Ishikawa (cell line): ENCODE measurements at regions not wholly inside any gene's neighbourhood (a gene's known extent, or its start where the extent isn't known, plus 50 kb on each side); places are given as distances from the start of the nearest gene placed in this dataset.

Experiments
- CEBPB ChIP-seq: IDR thresholded peaks from 2 replicates; pipeline ENCODE4 v1.6.1; 2012
- EGR1 ChIP-seq: IDR thresholded peaks from 2 replicates; pipeline ENCODE4 v1.6.1; 2012
- EP300 ChIP-seq: IDR thresholded peaks from 2 replicates; pipeline ENCODE4 v1.6.1; 2012; ENCODE audit warnings: borderline replicate concordance
- TEAD4 ChIP-seq: IDR thresholded peaks from 2 replicates; pipeline ENCODE4 v1.6.1; 2012
- YY1 ChIP-seq: IDR thresholded peaks from 2 replicates; pipeline ENCODE4 v1.6.1; 2012; ENCODE audit warnings: low read depth
- TF ChIP-seq, protein P1 (sequence below): IDR thresholded peaks from 2 replicates; pipeline ENCODE4 v1.6.1; 2012; ENCODE audit warnings: low read depth, mild to moderate bottlenecking
- TF ChIP-seq, protein P2 (sequence below): IDR thresholded peaks from 2 replicates; pipeline ENCODE4 v1.6.1; 2012

DNA sequence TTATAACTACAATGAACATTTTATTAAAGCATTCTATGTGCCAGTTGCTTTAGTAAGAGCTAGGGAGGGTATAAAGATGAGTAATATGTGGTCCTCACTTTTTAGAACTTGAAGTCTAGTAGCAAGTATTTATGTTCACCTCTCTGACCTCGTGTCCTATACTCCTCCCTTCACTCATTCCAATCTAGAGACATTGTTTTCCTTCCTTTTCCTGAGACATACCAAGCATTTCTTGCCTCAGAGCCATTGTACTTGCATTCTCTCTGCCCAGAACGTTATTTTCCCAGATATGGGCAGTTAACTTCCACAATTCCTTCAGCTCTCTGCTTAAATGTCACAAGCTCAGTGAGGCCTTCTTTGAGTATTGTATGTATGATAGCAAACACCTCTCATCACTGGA, 408.6 kb downstream of the PDCD6IP start:
- no peak for TF ChIP-seq CEBPB
- TF ChIP-seq YY1: no peak
- TF ChIP-seq EP300: no peak
- peak; percentile 43 for TF ChIP-seq TEAD4
- TF ChIP-seq EGR1: no peak
- TF ChIP-seq, protein P1, sequence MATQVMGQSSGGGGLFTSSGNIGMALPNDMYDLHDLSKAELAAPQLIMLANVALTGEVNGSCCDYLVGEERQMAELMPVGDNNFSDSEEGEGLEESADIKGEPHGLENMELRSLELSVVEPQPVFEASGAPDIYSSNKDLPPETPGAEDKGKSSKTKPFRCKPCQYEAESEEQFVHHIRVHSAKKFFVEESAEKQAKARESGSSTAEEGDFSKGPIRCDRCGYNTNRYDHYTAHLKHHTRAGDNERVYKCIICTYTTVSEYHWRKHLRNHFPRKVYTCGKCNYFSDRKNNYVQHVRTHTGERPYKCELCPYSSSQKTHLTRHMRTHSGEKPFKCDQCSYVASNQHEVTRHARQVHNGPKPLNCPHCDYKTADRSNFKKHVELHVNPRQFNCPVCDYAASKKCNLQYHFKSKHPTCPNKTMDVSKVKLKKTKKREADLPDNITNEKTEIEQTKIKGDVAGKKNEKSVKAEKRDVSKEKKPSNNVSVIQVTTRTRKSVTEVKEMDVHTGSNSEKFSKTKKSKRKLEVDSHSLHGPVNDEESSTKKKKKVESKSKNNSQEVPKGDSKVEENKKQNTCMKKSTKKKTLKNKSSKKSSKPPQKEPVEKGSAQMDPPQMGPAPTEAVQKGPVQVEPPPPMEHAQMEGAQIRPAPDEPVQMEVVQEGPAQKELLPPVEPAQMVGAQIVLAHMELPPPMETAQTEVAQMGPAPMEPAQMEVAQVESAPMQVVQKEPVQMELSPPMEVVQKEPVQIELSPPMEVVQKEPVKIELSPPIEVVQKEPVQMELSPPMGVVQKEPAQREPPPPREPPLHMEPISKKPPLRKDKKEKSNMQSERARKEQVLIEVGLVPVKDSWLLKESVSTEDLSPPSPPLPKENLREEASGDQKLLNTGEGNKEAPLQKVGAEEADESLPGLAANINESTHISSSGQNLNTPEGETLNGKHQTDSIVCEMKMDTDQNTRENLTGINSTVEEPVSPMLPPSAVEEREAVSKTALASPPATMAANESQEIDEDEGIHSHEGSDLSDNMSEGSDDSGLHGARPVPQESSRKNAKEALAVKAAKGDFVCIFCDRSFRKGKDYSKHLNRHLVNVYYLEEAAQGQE: no peak
- TF ChIP-seq, protein P2, sequence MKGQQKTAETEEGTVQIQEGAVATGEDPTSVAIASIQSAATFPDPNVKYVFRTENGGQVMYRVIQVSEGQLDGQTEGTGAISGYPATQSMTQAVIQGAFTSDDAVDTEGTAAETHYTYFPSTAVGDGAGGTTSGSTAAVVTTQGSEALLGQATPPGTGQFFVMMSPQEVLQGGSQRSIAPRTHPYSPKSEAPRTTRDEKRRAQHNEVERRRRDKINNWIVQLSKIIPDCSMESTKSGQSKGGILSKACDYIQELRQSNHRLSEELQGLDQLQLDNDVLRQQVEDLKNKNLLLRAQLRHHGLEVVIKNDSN: no peak
